Midbrain (tissue), 1 donor: ENCODE measurements at regions not wholly inside any gene's neighbourhood (a gene's known extent, or its start where the extent isn't known, plus 50 kb on each side); places are given as distances from the start of the nearest gene placed in this dataset.

Source experiments
- DNase-seq: peaks from one replicate; lab custom pipeline; 2025; lab: John Stamatoyannopoulos, UW

GRCh38 chr5:27434335-27434734, 395.9 kb upstream of the CDH9 start:
- no peak for DNase-seq

GRCh38 chr5:27414099-27414498, 375.7 kb upstream of the CDH9 start:
- DNase-seq, result no peak

GRCh38 chr5:27412384-27412783, 374.0 kb upstream of the CDH9 start:
- no peak for DNase-seq

GRCh38 chr5:27406020-27406419, 367.6 kb upstream of the CDH9 start:
- no peak for DNase-seq

GRCh38 chr5:27403243-27403882, 365.0 kb upstream of the CDH9 start:
- no peak for DNase-seq

- no peak for DNase-seq
These were observed 364.4 kb upstream of the CDH9 start for GRCh38 chr5:27402828-27403227.

- no peak for DNase-seq
These were observed 358.6 kb upstream of the CDH9 start for GRCh38 chr5:27396998-27397397.

- DNase-seq, result no peak
These were observed 354.3 kb upstream of the CDH9 start for GRCh38 chr5:27392716-27393115.

- no peak for DNase-seq
These were observed 351.3 kb upstream of the CDH9 start for GRCh38 chr5:27389696-27390095.

GRCh38 chr5:27388755-27389154, 350.4 kb upstream of the CDH9 start:
- DNase-seq, result no peak

- no peak for DNase-seq
These were observed 349.2 kb upstream of the CDH9 start for GRCh38 chr5:27387535-27388073.

GRCh38 chr5:27381686-27382085, 343.3 kb upstream of the CDH9 start:
- no peak for DNase-seq

GRCh38 chr5:27377626-27378025, 339.2 kb upstream of the CDH9 start:
- no peak for DNase-seq

GRCh38 chr5:27353970-27354369, 315.6 kb upstream of the CDH9 start:
- no peak for DNase-seq

GRCh38 chr5:27353540-27353939, 315.2 kb upstream of the CDH9 start:
- DNase-seq, result no peak

- no peak for DNase-seq
These were observed 303.0 kb upstream of the CDH9 start for GRCh38 chr5:27341342-27341741.

- DNase-seq, result no peak
These were observed 298.4 kb upstream of the CDH9 start for GRCh38 chr5:27336817-27337216.

GRCh38 chr5:27328480-27328879, 290.1 kb upstream of the CDH9 start:
- DNase-seq, result no peak

GRCh38 chr5:27325513-27325912, 287.1 kb upstream of the CDH9 start:
- DNase-seq, result no peak

- DNase-seq, result no peak
These were observed 280.3 kb upstream of the CDH9 start for GRCh38 chr5:27318701-27319100.

- no peak for DNase-seq
These were observed 277.9 kb upstream of the CDH9 start for GRCh38 chr5:27316271-27316650.

- no peak for DNase-seq
These were observed 277.2 kb upstream of the CDH9 start for GRCh38 chr5:27315363-27316270.

GRCh38 chr5:27313549-27313948, 275.2 kb upstream of the CDH9 start:
- DNase-seq, result no peak
